Upper lobe of left lung (tissue), 6 donors: ENCODE measurements at regions not wholly inside any gene's neighbourhood (a gene's known extent, or its start where the extent isn't known, plus 50 kb on each side); places are given as distances from the start of the nearest gene placed in this dataset.
A peak's percentile ranks its signal among the peaks of the same experiment; 100 is the strongest.

Experiments
- ATAC-seq, 2 donors: fragments of 200-7000 bp; cut with Tn5 transposase; one replicate each; pipeline ENCODE4 v1.9.1; 2022; ENCODE audit warnings: mild to moderate bottlenecking in 2 of 2, moderate library complexity in 2 of 2; ENCODE audit not compliant: low FRiP score in 2 of 2
- DNase-seq, 2 donors: peaks; one replicate each; pipeline ENCODE4 v3.0.0-alpha.2; 2019 to 2020
- H3K27ac ChIP-seq, 4 donors: fragments of 200-600 bp; sonication (generic); one replicate each; pipeline ENCODE4 v1.5.1; 2016 to 2019
- H3K27me3 ChIP-seq, 4 donors: fragments of 200-600 bp; sonication (generic); one replicate each; pipeline ENCODE4 v1.5.1; 2017 to 2019
- H3K36me3 ChIP-seq, 4 donors: fragments of 200-600 bp; sonication (generic); one replicate each; pipeline ENCODE4 v1.5.1; 2016 to 2019
- H3K4me1 ChIP-seq, 4 donors: fragments of 200-600 bp; sonication (generic); one replicate each; pipeline ENCODE4 v1.5.1; 2018 to 2019
- H3K4me3 ChIP-seq, 4 donors: fragments of 200-600 bp; sonication (generic); one replicate each; pipeline ENCODE4 v1.5.1; 2017 to 2019; ENCODE audit warnings: mild to moderate bottlenecking in 2 of 4, moderate library complexity in 1 of 4
- H3K9me3 ChIP-seq, 4 donors: fragments of 200-600 bp; sonication (generic); one replicate each; pipeline ENCODE4 v1.5.1; 2018 to 2019
- EP300 ChIP-seq, 4 donors: sonication (generic); formaldehyde crosslinking; IDR thresholded peaks; one replicate each; pipeline ENCODE4 v1.5.1; 2017; ENCODE audit warnings: antibody characterized with exemption in 4 of 4, control low read depth in 2 of 4
- POLR2A ChIP-seq, 4 donors: fragments of 450-650 bp; IDR thresholded peaks; one replicate each; pipeline ENCODE4 v1.5.1; 2016 to 2017; ENCODE audit warnings: antibody characterized with exemption in 4 of 4, mild to moderate bottlenecking in 2 of 4
- POLR2AphosphoS5 ChIP-seq, 2 donors: sonication (generic); formaldehyde crosslinking; IDR thresholded peaks; one replicate each; pipeline ENCODE4 v1.5.1; 2017; ENCODE audit warnings: antibody characterized with exemption in 2 of 2
- WGBS, 2 donors: methylation state at CpG; one replicate each; pipeline ENCODE4 v1.1.5; 2017 to 2018; 5-methylcytosine and 5-hydroxymethylcytosine counted together
- TF ChIP-seq, protein P1 (sequence below), 6 experiments: fragments of 450-650 bp in 4 of 6; fragments of 200-600 bp in 2 of 6; sonication (generic) in 2 of 6; IDR thresholded peaks; one replicate each; pipeline ENCODE4 v1.5.1; 2016 to 2019; ENCODE audit warnings: antibody characterized with exemption in 6 of 6
- donor health status: DM: no; HTN: no; CAD: no; lungs with moderate emphysema.
- donor health status: DM: no; HTN: yes; CAD: no; lungs with severe emphysema.

GRCh38 chr10:131748831-131749766 lies 151.7 kb upstream of the PPP2R2D start:
- no peaks in the 10 kb centered on the region for H3K27me3 ChIP-seq
- no peaks in the 10 kb centered on the region for H3K9me3 ChIP-seq
- no peak for DNase-seq
- WGBS, 2 donors: 45 to 69% methylated on average over 11 to 20 of the region's 40 CpGs
- no peaks in the 10 kb centered on the region for H3K4me1 ChIP-seq
- no peaks in the 10 kb centered on the region for H3K36me3 ChIP-seq
- no peak for ATAC-seq
- no peak overlapping the region for H3K4me3 ChIP-seq
- H3K27ac ChIP-seq: no peak overlapping the region
- TF ChIP-seq, protein P1, sequence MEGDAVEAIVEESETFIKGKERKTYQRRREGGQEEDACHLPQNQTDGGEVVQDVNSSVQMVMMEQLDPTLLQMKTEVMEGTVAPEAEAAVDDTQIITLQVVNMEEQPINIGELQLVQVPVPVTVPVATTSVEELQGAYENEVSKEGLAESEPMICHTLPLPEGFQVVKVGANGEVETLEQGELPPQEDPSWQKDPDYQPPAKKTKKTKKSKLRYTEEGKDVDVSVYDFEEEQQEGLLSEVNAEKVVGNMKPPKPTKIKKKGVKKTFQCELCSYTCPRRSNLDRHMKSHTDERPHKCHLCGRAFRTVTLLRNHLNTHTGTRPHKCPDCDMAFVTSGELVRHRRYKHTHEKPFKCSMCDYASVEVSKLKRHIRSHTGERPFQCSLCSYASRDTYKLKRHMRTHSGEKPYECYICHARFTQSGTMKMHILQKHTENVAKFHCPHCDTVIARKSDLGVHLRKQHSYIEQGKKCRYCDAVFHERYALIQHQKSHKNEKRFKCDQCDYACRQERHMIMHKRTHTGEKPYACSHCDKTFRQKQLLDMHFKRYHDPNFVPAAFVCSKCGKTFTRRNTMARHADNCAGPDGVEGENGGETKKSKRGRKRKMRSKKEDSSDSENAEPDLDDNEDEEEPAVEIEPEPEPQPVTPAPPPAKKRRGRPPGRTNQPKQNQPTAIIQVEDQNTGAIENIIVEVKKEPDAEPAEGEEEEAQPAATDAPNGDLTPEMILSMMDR (IDR thresholded peaks at IDR 0.05): no peak
- TF ChIP-seq EP300 (IDR thresholded peaks at IDR 0.05): no peak
- no peak for TF ChIP-seq POLR2AphosphoS5 (IDR thresholded peaks at IDR 0.05)

- no peak for TF ChIP-seq EP300 (IDR thresholded peaks at IDR 0.05)
- TF ChIP-seq POLR2A (IDR thresholded peaks at IDR 0.05): no peak
- TF ChIP-seq, protein P1 (IDR thresholded peaks at IDR 0.05): no peak
- TF ChIP-seq POLR2AphosphoS5 (IDR thresholded peaks at IDR 0.05): no peak
- no peak for DNase-seq
- WGBS, 2 donors: 87 to 90% methylated on average over 3 to 8 of the region's 8 CpGs
- Histone ChIP-seq H3K4me1 (no peaks in the 10 kb centered on the region), H3K9me3 (no peaks in the 10 kb centered on the region), H3K27me3 (no peaks in the 10 kb centered on the region), H3K36me3 (no peaks in the 10 kb centered on the region), H3K4me3 (no peak overlapping the region), H3K27ac (no peak overlapping the region)
- ATAC-seq: no peak
Observed at GRCh38 chr10:131749767-131750142, 151.1 kb upstream of the PPP2R2D start.

- Histone ChIP-seq H3K4me1 (no peaks in the 10 kb centered on the region), H3K9me3 (no peaks in the 10 kb centered on the region), H3K27me3 (no peaks in the 10 kb centered on the region), H3K36me3 (no peaks in the 10 kb centered on the region), H3K4me3 (no peak overlapping the region), H3K27ac (no peak overlapping the region)
- DNase-seq: no peak
- ATAC-seq: peak in 1 of 2 donors; percentile 32
- 64 to 77% methylated on average over 12 to 20 of the region's 22 CpGs for WGBS, 2 donors
- TF ChIP-seq, protein P1 (IDR thresholded peaks at IDR 0.05): no peak
Observed at GRCh38 chr10:131750171-131750895, 150.5 kb upstream of the PPP2R2D start.

DNA sequence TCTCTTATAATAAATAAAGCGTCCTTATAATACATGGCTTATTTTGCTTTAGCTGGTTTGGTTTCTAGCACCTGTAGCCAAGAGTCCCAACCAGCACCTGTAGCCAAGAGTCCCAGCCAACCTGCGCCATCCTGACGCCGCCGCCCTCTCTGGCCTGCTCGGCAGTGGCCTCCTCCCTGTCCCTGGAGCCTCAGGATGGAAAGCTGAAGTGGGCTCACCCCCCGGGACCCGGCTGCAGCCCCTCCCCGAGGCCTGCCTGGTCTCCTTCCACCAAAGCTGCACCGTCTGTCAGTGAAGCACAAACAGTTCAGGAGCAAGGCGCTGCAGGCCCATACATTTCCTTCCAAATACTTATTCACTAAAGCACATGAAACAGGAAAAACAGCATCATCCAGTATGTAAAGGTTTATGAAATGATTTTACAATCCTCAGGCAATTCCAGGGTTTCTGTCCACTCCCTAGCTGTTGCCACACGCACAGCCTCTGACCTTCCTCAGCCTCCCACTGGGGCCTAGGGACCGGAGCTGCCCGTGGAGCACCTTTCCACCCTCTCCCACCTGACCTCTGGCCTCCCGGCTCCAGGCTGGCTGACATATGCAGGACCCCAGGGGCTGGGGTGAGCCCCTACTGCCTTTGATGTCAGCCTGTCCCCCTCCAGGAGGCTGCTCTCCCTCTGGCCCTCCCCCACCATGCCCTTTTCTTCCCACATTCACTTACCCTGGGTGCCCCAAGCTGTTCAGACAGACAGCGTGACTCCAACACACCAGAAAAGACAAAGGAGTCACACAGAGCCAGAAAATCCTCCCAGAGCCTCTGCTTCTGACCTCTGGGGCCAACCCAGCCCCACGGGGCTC lies 149.6 kb upstream of the PPP2R2D start:
- ATAC-seq (no peak), DNase-seq (no peak)
- no peak overlapping the region for H3K4me3 ChIP-seq
- H3K27ac ChIP-seq: no peak overlapping the region
- 68 to 75% methylated on average over 17 of the region's 17 CpGs for WGBS, 2 donors
- H3K27me3 ChIP-seq: no peaks in the 10 kb centered on the region
- TF ChIP-seq, protein P1 (IDR thresholded peaks at IDR 0.05): no peak
- TF ChIP-seq EP300 (IDR thresholded peaks at IDR 0.05) (no peak), POLR2AphosphoS5 (IDR thresholded peaks at IDR 0.05) (no peak), POLR2A (IDR thresholded peaks at IDR 0.05) (no peak)
- H3K9me3 ChIP-seq: no peaks in the 10 kb centered on the region
- H3K36me3 ChIP-seq: no peaks in the 10 kb centered on the region
- H3K4me1 ChIP-seq: no peaks in the 10 kb centered on the region
